ENCODE measurements at regions not wholly inside any gene's neighbourhood (a gene's known extent, or its start where the extent isn't known, plus 50 kb on each side); places are given as distances from the start of the nearest gene placed in this dataset.
A peak's percentile ranks its signal among the peaks of the same experiment; 100 is the strongest.

DNA sequence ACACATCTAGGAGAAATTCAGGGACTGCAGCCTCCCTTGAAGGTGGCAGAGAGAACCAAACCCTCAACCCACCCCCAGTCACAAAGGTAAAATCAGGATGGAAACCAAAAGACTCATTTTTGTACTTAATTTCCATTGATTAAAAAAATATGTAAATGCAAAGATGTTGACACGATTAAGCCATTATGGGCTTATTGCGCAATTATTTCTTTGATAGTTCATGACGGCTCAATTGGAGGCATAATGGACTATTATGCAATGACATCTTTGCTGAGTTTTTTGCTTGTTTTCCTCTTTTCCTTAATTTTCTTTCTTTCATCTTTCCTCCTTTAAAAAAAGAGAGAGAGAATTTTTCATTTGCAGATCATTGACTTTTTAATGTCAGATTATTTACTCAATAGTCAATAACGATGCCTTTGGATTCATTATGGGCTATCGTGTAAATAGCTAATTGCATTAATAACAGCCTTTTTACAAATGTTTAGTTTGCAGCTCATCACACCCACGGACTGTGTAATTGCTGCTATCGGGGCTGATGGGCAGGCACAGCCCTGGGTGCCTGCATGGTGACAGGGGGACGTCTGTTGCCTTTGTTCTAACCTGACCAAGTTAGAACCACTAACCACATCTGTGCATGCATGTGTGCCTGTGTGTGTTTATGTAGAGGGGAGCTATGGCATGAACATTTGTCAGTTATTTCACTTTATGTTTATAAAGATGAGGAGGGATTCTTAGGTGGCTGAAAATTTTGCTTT lies 482.4 kb upstream of the TSHZ3 start:
- WGBS (ENCODE audit: insufficient coverage): no CpG with 5 or more reads among the region's 8 CpGs
- DNase-seq: no peak
- Histone ChIP-seq H3K4me1 (ENCODE audit: control insufficient read depth, insufficient read depth, low read length) (no peaks in the 10 kb centered on the region), H3K27ac (ENCODE audit: low read length) (no peak overlapping the region), H3K9me3 (replicated peaks; ENCODE audit: control insufficient read depth, low read depth, low read length) (peaks cover 8% of the 10 kb centered on the region), H3K27me3 (ENCODE audit: control insufficient read depth, insufficient read depth, low read length) (no peaks in the 10 kb centered on the region), H3K36me3 (ENCODE audit: control insufficient read depth, insufficient read depth, low read length) (no peaks in the 10 kb centered on the region), H3K4me3 (ENCODE audit: low read length) (no peak overlapping the region)

DNA sequence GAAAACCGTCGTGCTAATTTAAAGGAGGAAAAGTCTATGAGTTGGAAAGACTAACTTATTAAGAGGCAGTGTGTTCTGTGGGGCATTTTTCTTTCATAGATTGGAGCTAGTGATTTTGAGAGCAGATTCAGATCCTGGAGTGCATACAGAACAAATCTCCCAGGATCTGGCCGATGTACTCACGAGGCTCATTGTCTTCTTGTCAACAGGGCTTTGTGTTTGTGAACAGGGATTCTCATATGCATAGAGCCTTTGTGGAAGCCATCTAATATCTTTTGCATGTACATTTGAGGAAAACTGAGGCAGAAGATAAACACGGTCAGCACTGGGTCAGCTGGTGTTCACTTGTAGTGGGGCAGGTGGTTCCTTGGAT lies 482.9 kb upstream of the TSHZ3 start:
- Histone ChIP-seq H3K4me3 (ENCODE audit: low read length) (no peak overlapping the region), H3K27me3 (ENCODE audit: control insufficient read depth, insufficient read depth, low read length) (no peaks in the 10 kb centered on the region), H3K4me1 (ENCODE audit: control insufficient read depth, insufficient read depth, low read length) (no peaks in the 10 kb centered on the region), H3K36me3 (ENCODE audit: control insufficient read depth, insufficient read depth, low read length) (no peaks in the 10 kb centered on the region), H3K27ac (ENCODE audit: low read length) (no peak overlapping the region), H3K9me3 (replicated peaks; ENCODE audit: control insufficient read depth, low read depth, low read length) (peaks cover 8% of the 10 kb centered on the region)
- 63% methylated on average over 3 of the region's 5 CpGs for WGBS (ENCODE audit: insufficient coverage)
- DNase-seq: no peak

DNA sequence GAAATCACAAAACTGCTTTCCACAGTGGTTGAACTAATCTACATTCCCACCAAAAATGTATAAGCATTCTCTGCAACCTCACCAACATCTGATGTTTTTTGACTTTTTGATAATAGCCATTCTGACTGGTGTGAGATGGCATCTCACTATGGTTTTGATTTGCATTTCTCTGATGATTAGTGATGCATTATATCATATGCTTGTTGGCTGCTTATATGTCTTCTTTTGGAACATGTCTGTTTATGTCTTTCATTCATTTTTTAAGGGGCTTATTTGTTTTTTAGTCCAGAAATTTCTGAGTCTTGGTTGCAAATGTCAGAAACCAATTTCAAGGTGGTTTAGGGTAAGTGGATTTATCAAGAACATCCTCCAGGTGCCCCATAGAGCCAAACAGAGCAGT lies 484.8 kb upstream of the TSHZ3 start:
- H3K27me3 ChIP-seq (ENCODE audit: control insufficient read depth, insufficient read depth, low read length): no peaks in the 10 kb centered on the region
- no peaks in the 10 kb centered on the region for H3K4me1 ChIP-seq (ENCODE audit: control insufficient read depth, insufficient read depth, low read length)
- peaks cover 8% of the 10 kb centered on the region for H3K9me3 ChIP-seq (replicated peaks; ENCODE audit: control insufficient read depth, low read depth, low read length)
- no peak overlapping the region for H3K27ac ChIP-seq (ENCODE audit: low read length)
- no peak for DNase-seq
- H3K36me3 ChIP-seq (ENCODE audit: control insufficient read depth, insufficient read depth, low read length): no peaks in the 10 kb centered on the region
- no peak overlapping the region for H3K4me3 ChIP-seq (ENCODE audit: low read length)

DNA sequence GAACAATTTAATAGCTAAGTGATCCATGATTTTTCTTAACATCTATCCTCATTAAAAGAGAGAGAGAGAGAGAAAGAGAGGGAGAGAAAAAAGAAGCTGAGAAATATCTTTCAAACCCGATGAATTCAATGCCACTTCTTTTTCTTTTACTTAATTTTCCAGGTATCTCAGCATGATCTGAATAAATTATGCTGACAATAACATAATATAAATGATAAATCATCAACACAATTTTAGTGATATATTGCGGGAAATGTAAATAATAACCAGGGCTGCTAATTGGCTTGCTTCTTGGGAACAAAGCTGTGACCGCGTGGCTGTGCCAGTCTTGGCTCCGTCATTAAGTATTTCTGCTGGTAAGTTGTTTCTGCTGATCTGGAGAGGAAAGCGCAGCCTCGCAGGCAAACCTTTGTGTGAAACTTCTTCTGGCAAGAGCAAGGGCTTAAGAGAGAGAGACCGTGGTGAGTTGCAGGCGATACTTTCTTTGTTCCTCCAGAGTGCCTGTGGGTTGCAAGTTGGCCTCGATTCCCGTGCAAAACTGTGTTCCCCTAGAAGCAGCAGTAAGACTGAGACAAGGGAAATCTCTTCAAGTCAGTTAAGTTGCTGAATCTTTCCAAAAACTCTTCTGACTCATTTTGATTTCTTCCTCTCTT lies 489.1 kb upstream of the TSHZ3 start:
- peak; percentile 27 for DNase-seq
- WGBS (ENCODE audit: insufficient coverage): 10% methylated on average over 6 of the region's 11 CpGs
- H3K9me3 ChIP-seq (replicated peaks; ENCODE audit: control insufficient read depth, low read depth, low read length): peaks cover 8% of the 10 kb centered on the region
- H3K27me3 ChIP-seq (ENCODE audit: control insufficient read depth, insufficient read depth, low read length): no peaks in the 10 kb centered on the region
- H3K4me3 ChIP-seq (ENCODE audit: low read length): no peak overlapping the region
- H3K4me1 ChIP-seq (ENCODE audit: control insufficient read depth, insufficient read depth, low read length): no peaks in the 10 kb centered on the region
- no peak overlapping the region for H3K27ac ChIP-seq (ENCODE audit: low read length)
- H3K36me3 ChIP-seq (ENCODE audit: control insufficient read depth, insufficient read depth, low read length): no peaks in the 10 kb centered on the region

DNA sequence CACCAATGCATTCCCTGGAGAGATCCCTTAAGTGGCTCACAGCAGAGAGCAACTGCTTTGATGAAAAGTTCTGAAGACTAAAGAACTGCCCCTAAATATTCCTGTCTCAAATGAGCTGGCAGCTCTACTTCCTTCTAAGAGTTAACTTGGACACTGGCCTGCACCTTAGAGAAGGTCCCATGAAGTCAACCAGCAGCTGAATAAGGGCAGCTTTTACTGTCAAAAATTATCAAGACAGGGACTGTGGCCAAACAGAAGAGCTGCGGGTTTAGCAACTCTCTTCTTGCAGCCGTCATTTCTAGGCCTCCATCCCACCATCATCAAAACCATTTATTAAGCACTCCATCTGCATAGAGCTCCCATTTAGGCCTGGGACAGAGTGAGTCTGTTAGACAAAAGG lies 491.1 kb upstream of the TSHZ3 start:
- H3K9me3 ChIP-seq (replicated peaks; ENCODE audit: control insufficient read depth, low read depth, low read length): no peaks in the 10 kb centered on the region
- WGBS (ENCODE audit: insufficient coverage): no CpG with 5 or more reads among the region's 2 CpGs
- H3K27me3 ChIP-seq (ENCODE audit: control insufficient read depth, insufficient read depth, low read length): no peaks in the 10 kb centered on the region
- DNase-seq: no peak
- no peaks in the 10 kb centered on the region for H3K4me1 ChIP-seq (ENCODE audit: control insufficient read depth, insufficient read depth, low read length)
- no peak overlapping the region for H3K4me3 ChIP-seq (ENCODE audit: low read length)
- H3K36me3 ChIP-seq (ENCODE audit: control insufficient read depth, insufficient read depth, low read length): no peaks in the 10 kb centered on the region
- no peak overlapping the region for H3K27ac ChIP-seq (ENCODE audit: low read length)

DNA sequence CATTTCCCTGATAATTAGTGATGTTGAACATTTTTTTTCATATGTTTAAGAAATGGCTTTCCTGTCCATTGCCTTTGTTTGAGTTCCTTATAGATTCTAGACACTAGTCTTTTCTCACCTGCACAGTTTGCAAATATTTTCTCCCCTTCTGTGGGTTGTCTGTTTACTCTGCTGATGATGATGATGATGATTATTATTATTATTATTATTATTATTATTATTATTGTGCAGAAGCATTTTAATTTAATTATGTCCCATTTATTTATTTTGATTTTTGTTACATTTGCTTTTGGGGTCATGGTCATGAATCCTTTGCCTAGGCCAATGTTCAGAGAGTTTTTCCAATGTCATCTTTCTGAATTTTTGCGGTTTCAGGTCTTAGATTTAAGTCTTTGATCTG lies 492.5 kb upstream of the TSHZ3 start:
- Histone ChIP-seq H3K27ac (ENCODE audit: low read length) (no peak overlapping the region), H3K9me3 (replicated peaks; ENCODE audit: control insufficient read depth, low read depth, low read length) (no peaks in the 10 kb centered on the region), H3K27me3 (ENCODE audit: control insufficient read depth, insufficient read depth, low read length) (no peaks in the 10 kb centered on the region), H3K36me3 (ENCODE audit: control insufficient read depth, insufficient read depth, low read length) (no peaks in the 10 kb centered on the region), H3K4me3 (ENCODE audit: low read length) (no peak overlapping the region), H3K4me1 (ENCODE audit: control insufficient read depth, insufficient read depth, low read length) (no peaks in the 10 kb centered on the region)
- no CpG with 5 or more reads among the region's 1 CpG for WGBS (ENCODE audit: insufficient coverage)
- DNase-seq: no peak

DNA sequence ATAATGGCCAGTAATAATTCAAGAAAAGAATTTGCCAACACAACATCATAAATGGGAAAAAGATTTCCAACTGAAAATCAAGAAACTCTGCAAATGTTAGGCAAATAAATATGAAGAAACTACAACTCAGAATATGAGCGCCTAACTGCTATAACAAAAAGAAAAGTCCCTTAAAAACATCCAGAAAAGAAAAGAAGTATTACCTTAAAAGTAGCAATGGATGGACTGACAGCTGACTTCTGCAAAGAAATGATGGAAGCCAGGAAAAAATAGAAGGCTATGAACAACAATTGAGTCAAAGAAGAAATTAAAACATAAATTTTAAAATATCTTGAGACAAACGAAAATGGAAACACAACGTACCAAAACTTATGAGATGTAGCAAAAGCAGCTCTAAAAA lies 482.3 kb upstream of the ZNF507 start:
- Histone ChIP-seq H3K27me3 (ENCODE audit: control insufficient read depth, insufficient read depth, low read length) (no peaks in the 10 kb centered on the region), H3K4me1 (ENCODE audit: control insufficient read depth, insufficient read depth, low read length) (no peaks in the 10 kb centered on the region), H3K4me3 (ENCODE audit: low read length) (no peak overlapping the region), H3K9me3 (replicated peaks; ENCODE audit: control insufficient read depth, low read depth, low read length) (peaks cover 13% of the 10 kb centered on the region), H3K27ac (ENCODE audit: low read length) (no peak overlapping the region), H3K36me3 (ENCODE audit: control insufficient read depth, insufficient read depth, low read length) (no peaks in the 10 kb centered on the region)
- DNase-seq: no peak
- WGBS (ENCODE audit: insufficient coverage): no CpG with 5 or more reads among the region's 3 CpGs

DNA sequence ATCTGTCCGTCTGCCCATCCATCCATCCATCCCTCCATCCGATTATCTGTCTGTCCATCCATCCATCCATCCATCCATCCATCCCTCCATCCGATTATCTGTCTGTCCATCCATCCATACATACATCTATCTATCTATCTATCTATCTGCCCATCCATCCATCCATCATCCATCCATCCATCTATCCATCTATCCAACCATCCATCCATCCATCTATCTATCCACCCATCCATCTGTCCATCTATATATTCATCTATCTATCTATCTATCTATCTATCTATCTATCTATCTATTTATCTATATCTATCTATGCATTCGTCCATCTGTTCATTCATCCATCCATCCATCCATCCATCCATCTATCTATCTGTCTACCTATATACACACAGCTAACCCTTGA lies 471.1 kb upstream of the ZNF507 start:
- Histone ChIP-seq H3K27me3 (ENCODE audit: control insufficient read depth, insufficient read depth, low read length) (no peaks in the 10 kb centered on the region), H3K36me3 (ENCODE audit: control insufficient read depth, insufficient read depth, low read length) (no peaks in the 10 kb centered on the region), H3K9me3 (replicated peaks; ENCODE audit: control insufficient read depth, low read depth, low read length) (no peaks in the 10 kb centered on the region), H3K4me3 (ENCODE audit: low read length) (no peak overlapping the region), H3K27ac (ENCODE audit: low read length) (no peak overlapping the region), H3K4me1 (ENCODE audit: control insufficient read depth, insufficient read depth, low read length) (no peaks in the 10 kb centered on the region)
- WGBS (ENCODE audit: insufficient coverage): 88% methylated on average over 4 of the region's 4 CpGs
- DNase-seq: no peak

DNA sequence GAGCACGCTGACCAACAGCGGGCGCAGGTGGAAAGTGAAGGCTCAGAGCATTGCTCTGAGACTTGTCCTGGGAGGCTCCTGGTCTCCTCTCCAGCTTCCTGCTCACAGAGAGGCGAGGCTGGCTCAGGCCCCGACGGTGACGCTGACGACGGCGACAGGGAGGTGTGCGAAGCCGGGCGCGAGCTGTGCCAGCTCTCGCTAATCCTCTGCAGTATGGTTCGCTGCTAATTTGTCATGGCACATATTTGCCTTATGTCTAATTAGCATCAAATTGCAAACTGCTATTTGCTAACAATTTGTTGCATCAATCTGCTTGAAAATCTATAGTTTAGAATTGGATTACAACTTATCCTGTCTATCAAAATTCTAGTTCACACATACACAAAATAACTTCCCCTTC lies 469.8 kb upstream of the ZNF507 start:
- Histone ChIP-seq H3K4me3 (ENCODE audit: low read length) (no peak overlapping the region), H3K9me3 (replicated peaks; ENCODE audit: control insufficient read depth, low read depth, low read length) (no peaks in the 10 kb centered on the region), H3K36me3 (ENCODE audit: control insufficient read depth, insufficient read depth, low read length) (no peaks in the 10 kb centered on the region), H3K27ac (ENCODE audit: low read length) (no peak overlapping the region), H3K27me3 (ENCODE audit: control insufficient read depth, insufficient read depth, low read length) (no peaks in the 10 kb centered on the region), H3K4me1 (ENCODE audit: control insufficient read depth, insufficient read depth, low read length) (no peaks in the 10 kb centered on the region)
- DNase-seq: no peak
- WGBS (ENCODE audit: insufficient coverage): 88% methylated on average over 15 of the region's 16 CpGs

DNA sequence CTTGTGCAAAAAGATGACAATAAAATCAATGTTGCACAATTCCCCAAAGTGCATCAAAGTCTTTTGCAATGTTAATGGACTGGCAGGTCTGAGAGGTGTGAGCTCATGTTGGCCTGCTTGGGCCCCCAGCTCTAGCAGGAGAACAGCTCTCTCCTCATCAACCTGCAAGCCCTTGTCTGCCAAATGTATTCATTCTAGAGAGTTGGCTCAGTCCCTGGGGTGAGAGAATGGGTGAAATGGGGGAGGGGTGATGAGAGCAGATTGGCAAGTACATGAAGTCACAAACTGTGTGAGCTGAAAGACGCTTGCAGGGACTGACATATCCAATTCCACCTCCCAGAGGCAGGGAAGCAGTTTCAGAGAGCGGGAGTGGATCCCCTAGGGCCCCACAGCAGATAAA lies 465.1 kb upstream of the ZNF507 start:
- no peak for DNase-seq
- WGBS (ENCODE audit: insufficient coverage): no CpG with 5 or more reads among the region's 2 CpGs
- Histone ChIP-seq H3K9me3 (replicated peaks; ENCODE audit: control insufficient read depth, low read depth, low read length) (no peaks in the 10 kb centered on the region), H3K4me3 (ENCODE audit: low read length) (no peak overlapping the region), H3K27ac (ENCODE audit: low read length) (no peak overlapping the region), H3K27me3 (ENCODE audit: control insufficient read depth, insufficient read depth, low read length) (no peaks in the 10 kb centered on the region), H3K4me1 (ENCODE audit: control insufficient read depth, insufficient read depth, low read length) (no peaks in the 10 kb centered on the region), H3K36me3 (ENCODE audit: control insufficient read depth, insufficient read depth, low read length) (no peaks in the 10 kb centered on the region)

DNA sequence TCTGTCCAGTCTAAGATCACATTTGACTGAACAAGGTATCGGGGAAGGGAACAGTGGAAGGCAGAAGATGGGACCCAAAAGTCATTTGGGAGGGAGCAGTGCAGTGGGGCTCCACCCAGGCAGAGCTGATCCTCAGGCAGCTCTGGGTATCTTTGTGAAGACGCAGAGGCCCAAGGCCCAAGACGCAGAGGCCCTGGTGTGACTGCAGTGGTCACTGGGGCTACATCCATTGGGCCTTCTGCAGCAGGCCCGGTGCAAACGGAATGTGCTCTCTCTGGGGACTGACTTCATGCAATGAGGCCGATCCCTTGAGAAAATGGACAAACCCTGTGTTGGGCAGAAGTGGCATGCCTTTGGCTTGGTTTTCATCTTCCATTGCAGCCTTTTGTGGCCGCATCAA lies 463.4 kb upstream of the ZNF507 start:
- no peak for DNase-seq
- no peaks in the 10 kb centered on the region for H3K27me3 ChIP-seq (ENCODE audit: control insufficient read depth, insufficient read depth, low read length)
- WGBS (ENCODE audit: insufficient coverage): 79% methylated on average over 7 of the region's 7 CpGs
- no peaks in the 10 kb centered on the region for H3K9me3 ChIP-seq (replicated peaks; ENCODE audit: control insufficient read depth, low read depth, low read length)
- H3K27ac ChIP-seq (ENCODE audit: low read length): no peak overlapping the region
- no peak overlapping the region for H3K4me3 ChIP-seq (ENCODE audit: low read length)
- H3K36me3 ChIP-seq (ENCODE audit: control insufficient read depth, insufficient read depth, low read length): no peaks in the 10 kb centered on the region
- no peaks in the 10 kb centered on the region for H3K4me1 ChIP-seq (ENCODE audit: control insufficient read depth, insufficient read depth, low read length)

Measured in muscle of leg (tissue), 3 donors.